GM21737 (cell line): ENCODE measurements at regions not wholly inside any gene's neighbourhood (a gene's known extent, or its start where the extent isn't known, plus 50 kb on each side); places are given as distances from the start of the nearest gene placed in this dataset.

Experiments used
- ATAC-seq: cut with Tn5 transposase; IDR thresholded peaks from one replicate; pipeline ENCODE4 v1.9.1; 2021; ENCODE audit warnings: mild to moderate bottlenecking, moderate library complexity; ENCODE audit not compliant: unreplicated experiment

GRCh38 chr12:84691266-84691665, 221.3 kb downstream of the SLC6A15 start:
- no peak for ATAC-seq

GRCh38 chr12:84689638-84690037, 223.0 kb downstream of the SLC6A15 start:
- ATAC-seq: no peak

- no peak for ATAC-seq
Measured at GRCh38 chr12:84685379-84685778, 227.2 kb downstream of the SLC6A15 start.

- no peak for ATAC-seq
Measured at GRCh38 chr12:84676787-84677186, 235.8 kb downstream of the SLC6A15 start.

- ATAC-seq: no peak
Measured at GRCh38 chr12:84661786-84662185, 250.8 kb downstream of the SLC6A15 start.

GRCh38 chr12:84660139-84660538, 252.5 kb downstream of the SLC6A15 start:
- ATAC-seq: no peak

- ATAC-seq: no peak
Measured at GRCh38 chr12:84658877-84659276, 253.7 kb downstream of the SLC6A15 start.

GRCh38 chr12:84656705-84657104, 255.9 kb downstream of the SLC6A15 start:
- no peak for ATAC-seq

GRCh38 chr12:84653482-84653881, 259.1 kb downstream of the SLC6A15 start:
- ATAC-seq: no peak

- ATAC-seq: no peak
Measured at GRCh38 chr12:84648425-84648824, 264.2 kb downstream of the SLC6A15 start.

GRCh38 chr12:84644908-84645307, 267.7 kb downstream of the SLC6A15 start:
- ATAC-seq: no peak

- no peak for ATAC-seq
Measured at GRCh38 chr12:84643993-84644392, 268.6 kb downstream of the SLC6A15 start.

- ATAC-seq: no peak
Measured at GRCh38 chr12:84641940-84642545, 270.6 kb downstream of the SLC6A15 start.

- no peak for ATAC-seq
Measured at GRCh38 chr12:84638811-84639368, 273.7 kb downstream of the SLC6A15 start.

- no peak for ATAC-seq
Measured at GRCh38 chr12:84637926-84638325, 274.7 kb downstream of the SLC6A15 start.

- no peak for ATAC-seq
Measured at GRCh38 chr12:84636801-84637290, 275.8 kb downstream of the SLC6A15 start.

- ATAC-seq: no peak
Measured at GRCh38 chr12:84634526-84634925, 278.1 kb downstream of the SLC6A15 start.

- ATAC-seq: no peak
Measured at GRCh38 chr12:84632556-84632955, 280.0 kb downstream of the SLC6A15 start.

GRCh38 chr12:84631020-84631419, 281.6 kb downstream of the SLC6A15 start:
- ATAC-seq: no peak

GRCh38 chr12:84627593-84627992, 285.0 kb downstream of the SLC6A15 start:
- no peak for ATAC-seq

- no peak for ATAC-seq
Measured at GRCh38 chr12:84624601-84625000, 288.0 kb downstream of the SLC6A15 start.

- no peak for ATAC-seq
Measured at GRCh38 chr12:84619053-84619571, 293.5 kb downstream of the SLC6A15 start.
